Activated CD4-positive, alpha-beta T cell treated with anti-CD3 and anti-CD28 coated beads for 36 hours (primary cell): ENCODE measurements at regions not wholly inside any gene's neighbourhood (a gene's known extent, or its start where the extent isn't known, plus 50 kb on each side); places are given as distances from the start of the nearest gene placed in this dataset.
"Not testable (repeated sequence)": the region's sequence is repeated elsewhere in the genome, so short reads cannot be mapped to it uniquely, and the experiment has no call there.

Source experiments
- ATAC-seq: fragments of 200-7000 bp; cut with Tn5 transposase; one replicate; pipeline ENCODE4 v1.10.0; 2021; ENCODE audit warnings: mild to moderate bottlenecking, moderate library complexity
- CTCF ChIA-PET: fragments of 350-600 bp; sonication (Branson Sonifier 250); formaldehyde crosslinking; loops from one replicate; lab custom pipeline; 2021; ENCODE audit warnings: antibody characterized with exemption; lab: Charles Lee
- POLR2A ChIA-PET: fragments of 350-600 bp; sonication (Branson Sonifier 250); formaldehyde crosslinking; loops from one replicate; lab custom pipeline; 2021; ENCODE audit warnings: antibody characterized with exemption, inconsistent platforms; lab: Charles Lee
- DNase-seq: peaks from one replicate; pipeline ENCODE4 v3.0.0-alpha.2; 2020
- H3K27ac Mint-ChIP-seq: one replicate; pipeline ENCODE4 v1.8.0; 2021; ENCODE audit warnings: mixed read lengths
- H3K27me3 Mint-ChIP-seq: one replicate; pipeline ENCODE4 v1.8.0; 2021; ENCODE audit warnings: mixed read lengths
- H3K36me3 Mint-ChIP-seq: one replicate; pipeline ENCODE4 v1.8.0; 2021; ENCODE audit warnings: low read depth, mixed read lengths
- H3K4me1 Mint-ChIP-seq: one replicate; pipeline ENCODE4 v1.8.0; 2021; ENCODE audit warnings: mixed read lengths
- H3K4me3 Mint-ChIP-seq: one replicate; pipeline ENCODE4 v1.8.0; 2021; ENCODE audit warnings: mild to moderate bottlenecking, moderate library complexity, mixed read lengths
- H3K9me3 Mint-ChIP-seq: one replicate; pipeline ENCODE4 v1.8.0; 2021; ENCODE audit warnings: low read depth, mixed read lengths
- intact Hi-C, 2 experiments: fragments of 100-400 bp; cut with DNase I in 1 of 2; cut with micrococcal nuclease in 1 of 2; formaldehyde crosslinking; loops; one replicate each; pipeline versions ENCODE4 v1.14.2 to v1.15.1; 2022 to 2024; cut with DNase I, micrococcal nuclease

GRCh38 chrX:146994163-146994562 is 179.6 kb upstream of the CXorf51A start:
- Mint-ChIP-seq H3K36me3 (no peaks in the 10 kb centered on the region), H3K9me3 (peaks cover under 1% of the 10 kb centered on the region)
- CTCF ChIA-PET: no interaction called here

GRCh38 chrX:146973283-146973682 is 158.7 kb upstream of the CXorf51A start:
- Mint-ChIP-seq H3K36me3 (no peaks in the 10 kb centered on the region), H3K4me3 (no peak overlapping the region), H3K9me3 (peaks cover 1% of the 10 kb centered on the region), H3K4me1 (no peaks in the 10 kb centered on the region), H3K27ac (no peak overlapping the region), H3K27me3 (no peaks in the 10 kb centered on the region)
- POLR2A ChIA-PET: no interaction called here
- CTCF ChIA-PET: interaction anchor here (0.6 kb wide), 1 partner anchor 24 kb away, joined by 3 read pairs; no protein-coding TSS in a partner anchor
- ATAC-seq (no peak), DNase-seq (no peak)
- intact Hi-C loops: no loop called here

More at GRCh38 chrX:146994163-146994562, 179.6 kb upstream of the CXorf51A start:
- no peak for ATAC-seq
- no peaks in the 10 kb centered on the region for H3K27me3 Mint-ChIP-seq
- H3K4me3 Mint-ChIP-seq: no peak overlapping the region
- no peak for DNase-seq
- no peak overlapping the region for H3K27ac Mint-ChIP-seq
- H3K4me1 Mint-ChIP-seq: no peaks in the 10 kb centered on the region
- intact Hi-C loops: no loop called here
- POLR2A ChIA-PET: no interaction called here

- no peak for DNase-seq
These were observed 152.8 kb upstream of the CXorf51A start for GRCh38 chrX:146967306-146967705.

GRCh38 chrX:146956760-146957159 is 142.2 kb upstream of the CXorf51A start:
- Mint-ChIP-seq H3K4me3 (no peak overlapping the region), H3K27me3 (no peaks in the 10 kb centered on the region), H3K36me3 (no peaks in the 10 kb centered on the region), H3K9me3 (peaks cover 8% of the 10 kb centered on the region), H3K27ac (no peak overlapping the region), H3K4me1 (no peaks in the 10 kb centered on the region)
- intact Hi-C loops: no loop called here
- ATAC-seq (no peak), DNase-seq (no peak)
- POLR2A ChIA-PET: no interaction called here
- CTCF ChIA-PET: no interaction called here

More at GRCh38 chrX:146967306-146967705, 152.8 kb upstream of the CXorf51A start:
- Mint-ChIP-seq H3K36me3 (no peaks in the 10 kb centered on the region), H3K27ac (no peak overlapping the region), H3K4me3 (no peak overlapping the region), H3K4me1 (no peaks in the 10 kb centered on the region), H3K9me3 (peaks cover 6% of the 10 kb centered on the region), H3K27me3 (no peaks in the 10 kb centered on the region)
- no peak for ATAC-seq
- ChIA-PET POLR2A (no interaction called here), CTCF (no interaction called here)
- intact Hi-C loops: no loop called here

GRCh38 chrX:146934256-146934655 is 119.7 kb upstream of the CXorf51A start:
- ChIA-PET POLR2A (no interaction called here), CTCF (no interaction called here)
- ATAC-seq (no peak), DNase-seq (no peak)
- Mint-ChIP-seq H3K27ac (no peak overlapping the region), H3K4me3 (no peak overlapping the region), H3K9me3 (peaks cover 3% of the 10 kb centered on the region), H3K27me3 (no peaks in the 10 kb centered on the region), H3K36me3 (no peaks in the 10 kb centered on the region), H3K4me1 (no peaks in the 10 kb centered on the region)
- intact Hi-C loops: no loop called here

- ATAC-seq, H3K27ac Mint-ChIP-seq, H3K4me1 Mint-ChIP-seq, POLR2A ChIA-PET, CTCF ChIA-PET, intact Hi-C loops, H3K4me3 Mint-ChIP-seq, DNase-seq, H3K36me3 Mint-ChIP-seq, H3K27me3 Mint-ChIP-seq, H3K9me3 Mint-ChIP-seq: not testable (repeated sequence)
These were observed 118.5 kb upstream of the CXorf51A start for GRCh38 chrX:146932997-146933396.

GRCh38 chrX:146921204-146921603 is 106.7 kb upstream of the CXorf51A start:
- Mint-ChIP-seq H3K36me3 (no peaks in the 10 kb centered on the region), H3K27ac (no peak overlapping the region), H3K4me3 (no peak overlapping the region), H3K4me1 (no peaks in the 10 kb centered on the region), H3K27me3 (no peaks in the 10 kb centered on the region), H3K9me3 (peaks cover 5% of the 10 kb centered on the region)
- ATAC-seq (no peak), DNase-seq (no peak)
- intact Hi-C loops: no loop called here
- ChIA-PET CTCF (no interaction called here), POLR2A (no interaction called here)

- DNase-seq (no peak), ATAC-seq (no peak)
- Mint-ChIP-seq H3K9me3 (no peaks in the 10 kb centered on the region), H3K27me3 (no peaks in the 10 kb centered on the region), H3K27ac (no peak overlapping the region), H3K36me3 (no peaks in the 10 kb centered on the region), H3K4me3 (no peak overlapping the region), H3K4me1 (no peaks in the 10 kb centered on the region)
- intact Hi-C loops: no loop called here
- ChIA-PET CTCF (no interaction called here), POLR2A (no interaction called here)
These were observed 93.1 kb upstream of the CXorf51A start for GRCh38 chrX:146907391-146908240.

- no peak overlapping the region for H3K4me3 Mint-ChIP-seq
- ChIA-PET CTCF (no interaction called here), POLR2A (no interaction called here)
- intact Hi-C loops: no loop called here
- no peaks in the 10 kb centered on the region for H3K27me3 Mint-ChIP-seq
- H3K36me3 Mint-ChIP-seq: no peaks in the 10 kb centered on the region
- DNase-seq (no peak), ATAC-seq (no peak)
- no peaks in the 10 kb centered on the region for H3K4me1 Mint-ChIP-seq
- no peaks in the 10 kb centered on the region for H3K9me3 Mint-ChIP-seq
- H3K27ac Mint-ChIP-seq: no peak overlapping the region
These were observed 91.6 kb upstream of the CXorf51A start for GRCh38 chrX:146906166-146906565.

GRCh38 chrX:146887020-146887419 is 72.5 kb upstream of the CXorf51A start:
- DNase-seq: no peak
- H3K9me3 Mint-ChIP-seq: peaks cover 5% of the 10 kb centered on the region
- intact Hi-C loops: no loop called here
- POLR2A ChIA-PET: no interaction called here
- CTCF ChIA-PET: no interaction called here
- no peak for ATAC-seq
- no peak overlapping the region for H3K4me3 Mint-ChIP-seq
- no peaks in the 10 kb centered on the region for H3K4me1 Mint-ChIP-seq
- H3K36me3 Mint-ChIP-seq: no peaks in the 10 kb centered on the region
- H3K27me3 Mint-ChIP-seq: no peaks in the 10 kb centered on the region
- no peak overlapping the region for H3K27ac Mint-ChIP-seq

- CTCF ChIA-PET: no interaction called here
These were observed 67.0 kb upstream of the CXorf51A start for GRCh38 chrX:146881521-146881920.

GRCh38 chrX:146866846-146867245 is 52.3 kb upstream of the CXorf51A start:
- DNase-seq, H3K9me3 Mint-ChIP-seq, H3K4me1 Mint-ChIP-seq, H3K36me3 Mint-ChIP-seq, POLR2A ChIA-PET, H3K27ac Mint-ChIP-seq, CTCF ChIA-PET, ATAC-seq, H3K4me3 Mint-ChIP-seq, H3K27me3 Mint-ChIP-seq, intact Hi-C loops: not testable (repeated sequence)

More at GRCh38 chrX:146881521-146881920, 67.0 kb upstream of the CXorf51A start:
- no peak overlapping the region for H3K4me3 Mint-ChIP-seq
- no peak overlapping the region for H3K27ac Mint-ChIP-seq
- no peaks in the 10 kb centered on the region for H3K9me3 Mint-ChIP-seq
- intact Hi-C loops: no loop called here
- ATAC-seq: no peak
- no peak for DNase-seq
- no peaks in the 10 kb centered on the region for H3K36me3 Mint-ChIP-seq
- no peaks in the 10 kb centered on the region for H3K4me1 Mint-ChIP-seq
- POLR2A ChIA-PET: no interaction called here
- no peaks in the 10 kb centered on the region for H3K27me3 Mint-ChIP-seq
